MG63 (cell line): ENCODE measurements at regions not wholly inside any gene's neighbourhood (a gene's known extent, or its start where the extent isn't known, plus 50 kb on each side); places are given as distances from the start of the nearest gene placed in this dataset.
"Not testable (repeated sequence)": the region's sequence is repeated elsewhere in the genome, so short reads cannot be mapped to it uniquely, and the experiment has no call there.

ENCODE experiments used
- DNase-seq: peaks from one replicate; pipeline ENCODE4 v3.0.0-alpha.2; 2020
- H3K27me3 ChIP-seq: fragments of 250-450 bp; sonication (Bioruptor Pico); 2 replicates; pipeline ENCODE4 v1.5.1; 2020; ENCODE audit warnings: mild to moderate bottlenecking, moderate library complexity
- H3K36me3 ChIP-seq: fragments of 250-450 bp; sonication (Bioruptor Pico); 2 replicates; pipeline ENCODE4 v1.5.1; 2020; ENCODE audit warnings: mild to moderate bottlenecking, moderate library complexity
- H3K4me3 ChIP-seq: fragments of 250-450 bp; sonication (Bioruptor Pico); 2 replicates; pipeline ENCODE4 v1.5.1; 2020; ENCODE audit warnings: mild to moderate bottlenecking, moderate library complexity
- H3K9me3 ChIP-seq: fragments of 250-450 bp; sonication (Bioruptor Pico); 2 replicates; pipeline ENCODE4 v1.5.1; 2020; ENCODE audit warnings: mild to moderate bottlenecking, moderate library complexity

GRCh38 chr2:234164493-234165413 lies 114.3 kb downstream of the SPP2 start:
- Histone ChIP-seq H3K9me3 (no peaks in the 10 kb centered on the region), H3K36me3 (no peaks in the 10 kb centered on the region), H3K27me3 (no peaks in the 10 kb centered on the region), H3K4me3 (no peak overlapping the region)
- DNase-seq: no peak

DNA sequence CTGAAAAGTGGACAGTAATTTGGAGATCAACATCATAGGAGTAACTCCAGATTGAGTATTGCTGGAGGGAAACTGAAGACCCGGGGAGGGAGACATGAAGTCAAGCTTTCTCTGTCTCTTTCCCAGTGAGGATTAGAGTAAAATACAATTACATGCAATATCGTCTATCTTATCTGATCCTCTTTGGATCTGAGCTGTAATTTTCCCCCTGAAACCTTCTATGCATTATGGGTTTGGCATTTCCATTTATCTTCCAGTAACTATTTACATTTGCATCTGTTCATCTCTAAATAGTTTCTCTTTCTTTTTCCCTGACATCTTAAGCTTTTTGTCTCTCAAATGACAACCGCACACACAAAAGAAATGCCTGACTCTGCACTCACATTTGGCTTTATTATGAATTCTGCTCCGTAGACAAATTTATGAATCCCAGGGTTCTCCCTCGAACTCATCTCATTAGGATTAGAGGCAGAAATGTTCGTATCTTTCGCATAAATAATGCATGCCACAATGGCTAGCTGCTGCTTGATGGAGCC lies 113.1 kb downstream of the SPP2 start:
- Histone ChIP-seq H3K36me3 (no peaks in the 10 kb centered on the region), H3K4me3 (no peak overlapping the region), H3K27me3 (no peaks in the 10 kb centered on the region), H3K9me3 (no peaks in the 10 kb centered on the region)
- no peak for DNase-seq

GRCh38 chr2:234162861-234163260 lies 112.4 kb downstream of the SPP2 start:
- no peak for DNase-seq
- no peak overlapping the region for H3K4me3 ChIP-seq
- H3K27me3 ChIP-seq: no peaks in the 10 kb centered on the region
- no peaks in the 10 kb centered on the region for H3K36me3 ChIP-seq
- no peaks in the 10 kb centered on the region for H3K9me3 ChIP-seq

DNA sequence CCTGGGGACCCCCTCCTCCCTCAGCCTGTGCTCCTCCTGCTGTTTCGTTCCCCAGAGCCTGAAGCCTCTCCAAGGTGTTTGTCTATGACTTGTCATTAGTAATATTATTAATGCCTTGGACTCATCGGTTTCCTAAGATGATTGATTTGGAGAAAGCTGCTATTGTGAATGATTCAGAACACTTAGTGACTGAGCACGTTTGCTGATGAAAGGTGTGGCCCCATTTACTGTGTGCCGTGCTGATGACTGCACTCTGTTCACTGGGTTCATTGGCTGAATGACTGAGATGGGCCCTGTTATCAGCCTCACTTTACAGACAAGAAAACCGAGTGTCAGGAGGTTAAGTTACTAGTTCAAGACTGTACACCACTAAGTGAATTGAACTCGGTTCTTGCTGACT lies 111.4 kb downstream of the SPP2 start:
- no peak for DNase-seq
- Histone ChIP-seq H3K4me3 (no peak overlapping the region), H3K36me3 (no peaks in the 10 kb centered on the region), H3K27me3 (no peaks in the 10 kb centered on the region), H3K9me3 (no peaks in the 10 kb centered on the region)

- no peaks in the 10 kb centered on the region for H3K27me3 ChIP-seq
- H3K9me3 ChIP-seq: no peaks in the 10 kb centered on the region
- H3K36me3 ChIP-seq: no peaks in the 10 kb centered on the region
- DNase-seq: no peak
- H3K4me3 ChIP-seq: no peak overlapping the region
These were observed 108.3 kb downstream of the SPP2 start for GRCh38 chr2:234158812-234159211.

DNA sequence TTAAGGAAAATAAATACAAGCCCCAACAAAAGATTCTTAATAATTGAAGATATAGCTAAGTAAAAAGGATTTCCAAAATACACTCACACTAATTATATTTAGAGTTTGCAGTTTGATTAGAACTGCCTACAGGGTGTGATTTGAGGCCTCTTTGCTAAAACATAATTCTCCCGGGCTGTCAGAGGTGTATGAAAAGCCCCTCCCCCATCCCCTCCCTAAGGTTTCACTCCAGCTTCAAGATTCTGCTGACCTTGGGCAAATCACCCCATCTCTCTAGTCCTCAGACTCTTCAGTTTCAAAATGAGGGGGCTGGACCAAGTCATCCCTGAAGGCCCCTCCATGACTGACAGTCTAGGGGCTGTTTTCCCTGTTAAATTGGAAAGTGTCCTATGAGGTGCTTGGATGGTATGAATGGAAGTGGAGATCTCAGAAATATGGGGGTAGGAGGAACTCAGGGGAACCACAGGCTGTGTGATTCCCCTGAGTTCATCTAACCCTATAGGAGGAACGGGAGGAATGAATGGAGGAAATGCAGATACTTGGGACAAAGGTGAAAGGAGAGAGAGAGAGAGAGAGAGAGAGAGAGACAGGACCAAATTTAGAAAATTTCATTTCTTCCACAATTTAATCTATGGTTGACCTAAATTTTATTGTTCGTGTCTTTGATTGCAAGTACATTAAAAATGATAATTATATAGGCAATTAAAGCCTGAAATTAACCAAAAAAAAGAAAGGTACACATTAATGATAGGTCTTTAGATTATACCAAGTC lies 107.5 kb downstream of the SPP2 start:
- Histone ChIP-seq H3K4me3 (no peak overlapping the region), H3K36me3 (no peaks in the 10 kb centered on the region), H3K27me3 (no peaks in the 10 kb centered on the region), H3K9me3 (no peaks in the 10 kb centered on the region)
- DNase-seq: no peak

DNA sequence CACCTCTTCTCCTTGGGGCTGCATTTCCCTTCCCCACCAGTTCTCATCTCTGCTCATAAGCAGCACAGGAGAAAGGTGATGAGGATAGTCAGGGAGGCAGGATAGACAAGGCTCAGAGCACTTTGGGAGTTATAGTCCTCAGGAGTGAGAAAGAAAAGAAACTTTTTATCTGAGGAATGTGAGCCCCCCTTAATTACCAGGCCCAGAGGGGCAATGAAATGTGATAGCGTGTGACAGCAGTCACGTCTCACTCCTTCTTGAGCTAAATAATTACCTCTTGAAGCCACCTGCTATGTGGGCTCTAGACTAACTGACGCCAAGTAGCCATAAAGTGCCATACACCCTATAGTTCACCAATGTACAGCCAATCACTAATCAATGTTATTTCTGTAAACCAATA lies 105.8 kb downstream of the SPP2 start:
- H3K9me3 ChIP-seq: no peaks in the 10 kb centered on the region; the same call in 1 of the 2 replicates

GRCh38 chr2:234152835-234153234 lies 102.3 kb downstream of the SPP2 start:
- H3K27me3 ChIP-seq, H3K4me3 ChIP-seq, H3K9me3 ChIP-seq, DNase-seq, H3K36me3 ChIP-seq: not testable (repeated sequence)

More for the DNA sequence above, 105.8 kb downstream of the SPP2 start:
- Histone ChIP-seq H3K27me3 (no peaks in the 10 kb centered on the region), H3K4me3 (no peak overlapping the region), H3K36me3 (no peaks in the 10 kb centered on the region)
- no peak for DNase-seq

DNA sequence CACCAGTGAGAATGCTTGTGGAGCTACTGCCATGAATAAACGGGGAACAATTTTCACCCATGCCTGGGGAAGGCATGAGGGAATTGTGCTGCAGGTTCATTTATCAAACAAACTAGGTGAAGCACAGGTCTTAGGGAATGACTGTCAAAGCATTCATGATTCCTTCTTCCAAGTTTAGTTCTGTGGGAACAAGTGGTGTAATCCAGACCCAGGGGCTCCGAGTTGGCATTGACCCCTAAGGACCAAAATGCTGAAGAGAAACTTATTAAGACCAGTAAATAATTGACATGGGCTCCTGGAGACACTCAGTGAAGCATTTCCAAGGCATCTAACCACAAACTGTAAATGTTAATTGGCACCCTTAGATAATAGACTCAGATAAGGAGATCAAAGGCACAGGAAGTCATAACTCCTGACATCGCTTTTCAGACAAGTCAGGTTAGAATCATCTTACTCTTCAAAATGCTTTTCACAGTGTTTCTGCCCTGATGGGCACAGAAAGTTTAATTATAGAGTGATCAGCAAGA lies 96.9 kb downstream of the SPP2 start:
- no peak for DNase-seq
- Histone ChIP-seq H3K36me3 (no peaks in the 10 kb centered on the region), H3K4me3 (no peak overlapping the region), H3K27me3 (no peaks in the 10 kb centered on the region), H3K9me3 (peaks cover under 1% of the 10 kb centered on the region)

DNA sequence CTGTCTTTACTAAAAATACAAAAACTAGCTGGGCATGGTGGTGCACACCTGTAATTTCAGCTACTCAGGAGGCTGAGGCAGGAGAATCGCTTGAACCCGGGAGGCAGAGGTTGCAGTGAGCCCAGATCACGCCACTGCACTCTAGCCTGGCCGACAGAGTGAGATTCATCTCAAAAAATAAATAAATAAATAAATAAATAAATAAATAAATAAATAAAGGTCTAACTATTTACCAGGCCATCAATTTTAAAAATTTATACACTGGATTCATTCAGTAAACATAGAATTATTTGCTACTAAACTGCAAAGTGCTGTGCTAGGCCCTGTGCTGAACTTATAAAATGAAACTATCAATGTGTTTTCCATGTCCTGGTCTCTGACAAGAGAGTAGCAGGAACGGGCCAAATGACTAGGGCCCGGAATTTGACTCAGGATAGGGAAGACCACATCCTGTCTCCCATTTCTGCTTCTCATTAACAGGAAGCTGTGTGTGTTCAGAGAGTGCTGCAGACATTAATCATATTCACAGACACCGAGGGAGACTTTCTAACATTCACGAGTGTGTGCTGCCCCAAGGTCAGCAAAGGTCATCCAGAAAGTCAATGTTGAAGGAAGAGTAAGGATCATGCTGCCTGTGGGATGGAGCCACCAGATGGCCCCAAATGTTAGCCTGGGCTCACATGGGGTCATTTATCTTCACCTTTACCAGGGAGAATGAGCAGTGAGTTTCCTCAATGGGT lies 95.8 kb downstream of the SPP2 start:
- H3K27me3 ChIP-seq: no peaks in the 10 kb centered on the region
- H3K9me3 ChIP-seq: peaks cover 6% of the 10 kb centered on the region; the same call in 1 of the 2 replicates
- H3K4me3 ChIP-seq: no peak overlapping the region
- DNase-seq: peak; percentile 63
- no peaks in the 10 kb centered on the region for H3K36me3 ChIP-seq

DNA sequence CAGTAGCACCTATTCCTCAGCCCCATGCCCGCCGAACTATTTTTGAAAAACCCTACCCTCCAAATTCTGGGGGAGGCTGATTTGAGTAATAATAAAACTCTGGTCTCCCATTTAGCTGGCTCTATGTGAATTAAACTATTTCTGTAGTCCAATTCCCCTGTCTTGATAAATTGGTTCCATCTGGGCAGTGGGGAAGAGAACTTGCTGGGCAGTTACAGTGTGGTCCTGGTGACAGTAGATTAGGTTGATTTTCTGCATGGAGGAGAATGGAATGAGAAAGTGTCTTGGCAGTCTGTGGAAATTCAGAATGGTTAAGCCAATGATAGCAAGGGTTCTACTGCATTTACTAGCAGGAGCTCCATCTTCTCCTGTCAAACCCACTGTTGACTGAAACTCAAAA lies 95.0 kb downstream of the SPP2 start:
- no peak overlapping the region for H3K4me3 ChIP-seq
- no peaks in the 10 kb centered on the region for H3K36me3 ChIP-seq
- no peaks in the 10 kb centered on the region for H3K27me3 ChIP-seq
- peaks cover 12% of the 10 kb centered on the region for H3K9me3 ChIP-seq
- DNase-seq: no peak

DNA sequence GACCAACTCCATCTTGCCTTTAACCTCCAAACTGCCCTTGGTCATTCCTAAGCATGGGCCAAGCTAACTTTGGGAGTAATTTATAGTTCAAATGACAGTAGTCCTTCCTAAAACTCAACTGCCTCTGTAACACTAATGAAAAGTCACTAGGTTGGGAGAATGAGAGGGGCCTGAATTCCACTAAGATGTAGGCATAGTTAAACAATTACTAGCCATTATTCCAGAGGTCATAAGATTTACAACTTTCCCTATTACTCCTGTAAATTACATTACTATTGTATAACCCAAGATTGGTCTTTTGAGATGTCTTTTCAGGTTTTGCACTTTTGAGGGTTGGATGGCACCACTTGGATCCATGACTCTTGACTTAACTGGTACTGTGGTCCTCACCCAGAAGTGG lies 94.6 kb downstream of the SPP2 start:
- DNase-seq: no peak
- H3K27me3 ChIP-seq: no peaks in the 10 kb centered on the region
- H3K9me3 ChIP-seq: peaks cover 12% of the 10 kb centered on the region
- no peak overlapping the region for H3K4me3 ChIP-seq
- H3K36me3 ChIP-seq: no peaks in the 10 kb centered on the region

DNA sequence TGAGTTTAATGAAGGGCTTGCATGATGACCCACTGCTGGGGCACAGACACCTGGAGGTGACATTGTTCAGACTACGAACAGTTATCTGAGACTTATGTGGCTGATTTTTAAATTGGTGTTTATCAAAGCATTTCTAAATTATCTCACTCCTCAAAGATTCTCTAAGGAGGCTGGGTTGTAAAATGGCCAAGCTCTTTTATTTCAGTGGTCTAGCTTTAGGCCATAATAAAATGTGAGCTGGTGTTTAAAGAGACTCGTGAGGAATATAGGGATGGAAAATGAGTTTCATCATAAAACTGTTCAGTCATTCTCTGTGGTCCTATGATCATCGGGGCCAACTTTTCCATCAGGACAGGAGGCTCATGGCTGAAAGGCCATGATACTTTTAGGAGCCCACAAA lies 93.4 kb downstream of the SPP2 start:
- Histone ChIP-seq H3K27me3 (no peaks in the 10 kb centered on the region), H3K4me3 (no peak overlapping the region), H3K9me3 (peaks cover 12% of the 10 kb centered on the region), H3K36me3 (no peaks in the 10 kb centered on the region)
- DNase-seq: no peak

GRCh38 chr2:234142530-234142929 lies 92.0 kb downstream of the SPP2 start:
- DNase-seq: no peak
- Histone ChIP-seq H3K9me3 (peaks cover 12% of the 10 kb centered on the region), H3K36me3 (no peaks in the 10 kb centered on the region), H3K27me3 (no peaks in the 10 kb centered on the region), H3K4me3 (no peak overlapping the region)

DNA sequence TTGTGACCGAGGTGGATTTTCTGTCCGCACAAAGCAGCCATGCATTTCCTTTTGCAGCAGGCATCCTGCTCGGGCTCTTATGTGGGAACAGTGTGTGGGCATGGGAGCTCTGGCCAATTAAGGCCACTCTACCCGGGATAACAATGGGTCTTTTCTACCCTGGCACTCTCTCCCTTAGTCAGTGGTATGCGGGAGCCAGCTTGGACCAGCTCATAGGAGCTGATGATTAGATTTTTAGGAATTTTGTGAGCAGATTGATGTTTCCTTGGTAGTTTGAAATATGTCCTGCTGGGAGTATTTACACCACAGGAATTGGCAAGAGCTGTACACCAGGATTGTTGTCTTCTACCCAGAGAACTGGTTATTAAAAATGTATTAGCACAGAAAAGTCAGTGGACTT lies 89.3 kb downstream of the SPP2 start:
- Histone ChIP-seq H3K4me3 (no peak overlapping the region), H3K9me3 (peaks cover 12% of the 10 kb centered on the region), H3K36me3 (no peaks in the 10 kb centered on the region), H3K27me3 (no peaks in the 10 kb centered on the region)
- peak; percentile 39 for DNase-seq

DNA sequence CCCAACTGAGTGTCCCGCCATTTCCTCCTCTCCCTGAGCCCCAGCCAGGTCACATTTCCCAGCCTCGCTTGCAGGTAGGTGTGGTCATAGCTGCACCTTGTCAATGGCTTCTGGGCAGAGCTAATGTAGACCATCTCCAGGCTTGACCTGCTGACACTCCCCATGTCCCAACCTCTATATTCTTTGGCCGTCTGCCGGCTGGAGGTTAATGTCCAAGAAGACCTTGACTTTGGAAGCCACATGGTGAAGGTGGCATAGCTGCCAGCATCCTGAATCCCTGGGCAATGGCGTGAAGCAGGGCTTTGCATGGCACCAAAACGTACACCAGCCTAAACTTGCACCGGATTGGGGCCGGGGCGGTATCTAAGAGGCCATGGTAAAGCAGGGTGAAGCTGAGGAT lies 88.3 kb downstream of the SPP2 start:
- no peak for DNase-seq
- Histone ChIP-seq H3K27me3 (no peaks in the 10 kb centered on the region), H3K9me3 (peaks cover 12% of the 10 kb centered on the region), H3K4me3 (no peak overlapping the region), H3K36me3 (no peaks in the 10 kb centered on the region)
